Neural progenitor cell (in vitro differentiated cells): ENCODE measurements at regions not wholly inside any gene's neighbourhood (a gene's known extent, or its start where the extent isn't known, plus 50 kb on each side); places are given as distances from the start of the nearest gene placed in this dataset.

Experiments used
- DNase-seq: peaks from one replicate; pipeline ENCODE4 v3.0.0-alpha.2; 2016; ENCODE audit warnings: low spot score
- H2AFZ ChIP-seq: fragments of 200-600 bp; sonication (generic); replicated peaks from 2 replicates; pipeline ENCODE4 v1.6.1; 2016; ENCODE audit warnings: antibody characterized with exemption
- H3F3A ChIP-seq: fragments of 200-600 bp; sonication (generic); 2 replicates; pipeline ENCODE4 v1.6.1; 2016; ENCODE audit warnings: antibody characterized with exemption, low read depth
- H3K27ac ChIP-seq: fragments of 200-600 bp; sonication (generic); 2 replicates; pipeline ENCODE4 v1.5.1; 2016; ENCODE audit warnings: mild to moderate bottlenecking
- H3K27me3 ChIP-seq: fragments of 200-600 bp; sonication (generic); 2 replicates; pipeline ENCODE4 v1.6.1; 2016; ENCODE audit warnings: mild to moderate bottlenecking, moderate library complexity
- H3K36me3 ChIP-seq: fragments of 200-600 bp; sonication (generic); 2 replicates; pipeline ENCODE4 v1.5.1; 2016
- H3K4me1 ChIP-seq: fragments of 200-600 bp; sonication (generic); 2 replicates; pipeline ENCODE4 v1.6.1; 2016; ENCODE audit warnings: mixed run types
- H3K4me2 ChIP-seq: fragments of 200-600 bp; sonication (generic); 2 replicates; pipeline ENCODE4 v1.6.1; 2016
- H3K4me3 ChIP-seq: fragments of 200-600 bp; sonication (generic); 2 replicates; pipeline ENCODE4 v1.5.1; 2016
- H3K79me2 ChIP-seq: fragments of 200-600 bp; sonication (generic); 2 replicates; pipeline ENCODE4 v1.6.1; 2016; ENCODE audit warnings: low read depth
- H3K9ac ChIP-seq: fragments of 200-600 bp; sonication (generic); 2 replicates; pipeline ENCODE4 v1.6.1; 2016
- H3K9me3 ChIP-seq: fragments of 200-600 bp; sonication (generic); 2 replicates; pipeline ENCODE4 v1.5.1; 2016; ENCODE audit warnings: low read depth
- H4K20me1 ChIP-seq: fragments of 200-600 bp; sonication (generic); 2 replicates; pipeline ENCODE4 v1.6.1; 2016; ENCODE audit warnings: low read depth
- H3K27ac Mint-ChIP-seq: 3 replicates; pipeline ENCODE4 v1.8.0; 2021; ENCODE audit warnings: mixed read lengths
- H3K27me3 Mint-ChIP-seq: 2 replicates; pipeline ENCODE4 v1.8.0; 2022; ENCODE audit warnings: low read depth, mild to moderate bottlenecking, inconsistent platforms, moderate library complexity, mixed read lengths; ENCODE audit not compliant: insufficient read depth
- H3K36me3 Mint-ChIP-seq: 3 replicates; pipeline ENCODE4 v1.8.0; 2021; ENCODE audit warnings: mixed read lengths
- H3K4me1 Mint-ChIP-seq: 3 replicates; pipeline ENCODE4 v1.8.0; 2021; ENCODE audit warnings: mixed read lengths
- H3K4me3 Mint-ChIP-seq: 3 replicates; pipeline ENCODE4 v1.8.0; 2021; ENCODE audit warnings: mild to moderate bottlenecking, moderate library complexity, mixed read lengths
- H3K9me3 Mint-ChIP-seq: 3 replicates; pipeline ENCODE4 v1.8.0; 2020; ENCODE audit warnings: mixed read lengths
- CTCF ChIP-seq: fragments of 200-600 bp; sonication (generic); IDR thresholded peaks from 2 replicates; pipeline ENCODE4 v1.5.1; 2017; ENCODE audit warnings: antibody characterized with exemption, mild to moderate bottlenecking
- EZH2 ChIP-seq: fragments of 200-600 bp; sonication (generic); IDR thresholded peaks from 2 replicates; pipeline ENCODE4 v1.6.1; 2017; ENCODE audit warnings: antibody characterized with exemption, mild to moderate bottlenecking, moderate library complexity
- EZH2phosphoT487 ChIP-seq: fragments of 200-600 bp; sonication (generic); IDR thresholded peaks from 2 replicates; pipeline ENCODE4 v1.6.1; 2017; ENCODE audit warnings: antibody characterized with exemption

DNA sequence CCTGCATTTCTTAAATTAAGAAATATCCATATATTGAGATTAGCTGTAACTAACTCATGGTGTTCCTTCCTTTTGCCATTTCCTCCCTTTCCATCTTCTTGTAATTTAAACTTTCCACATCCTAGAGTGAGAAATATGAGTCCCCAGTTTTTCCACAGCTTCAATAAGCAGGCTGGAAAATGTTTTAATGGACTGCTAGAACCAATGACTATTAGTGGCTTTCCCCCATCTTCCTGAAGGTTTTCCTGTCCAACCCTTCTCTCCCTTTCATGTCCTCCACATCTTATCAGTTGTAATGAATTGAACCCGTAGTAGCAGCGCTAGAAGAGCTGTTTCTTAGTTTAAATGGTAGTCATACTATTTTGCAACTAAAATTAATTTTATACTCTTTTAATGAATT, 145.7 kb downstream of the AHR start:
- no peaks in the 10 kb centered on the region for H3K4me1 ChIP-seq
- H3K27ac ChIP-seq: no peak overlapping the region
- Mint-ChIP-seq H3K27ac (no peak overlapping the region), H3K27me3 (peaks cover 10% of the 10 kb centered on the region), H3K9me3 (peaks cover 43% of the 10 kb centered on the region), H3K4me3 (no peak overlapping the region), H3K36me3 (peaks cover 2% of the 10 kb centered on the region), H3K4me1 (peaks cover 9% of the 10 kb centered on the region)
- TF ChIP-seq EZH2phosphoT487: no peak
- no peak for TF ChIP-seq CTCF
- TF ChIP-seq EZH2: no peak
- no peaks in the 10 kb centered on the region for H3K27me3 ChIP-seq
- H3K4me2 ChIP-seq: no peak overlapping the region
- no peak for DNase-seq
- no peaks in the 10 kb centered on the region for H3K79me2 ChIP-seq
- no peak overlapping the region for H2AFZ ChIP-seq
- H3K9ac ChIP-seq: no peak overlapping the region
- H4K20me1 ChIP-seq: no peaks in the 10 kb centered on the region
- H3K36me3 ChIP-seq: no peaks in the 10 kb centered on the region
- no peaks in the 10 kb centered on the region for H3K9me3 ChIP-seq
- no peak overlapping the region for H3K4me3 ChIP-seq
- H3F3A ChIP-seq: no peaks in the 10 kb centered on the region

- TF ChIP-seq EZH2phosphoT487 (no peak), EZH2 (no peak), CTCF (no peak)
- Histone ChIP-seq H3K4me3 (no peak overlapping the region), H3K9me3 (no peaks in the 10 kb centered on the region), H3K27ac (no peak overlapping the region), H3F3A (no peaks in the 10 kb centered on the region), H3K27me3 (no peaks in the 10 kb centered on the region), H4K20me1 (no peaks in the 10 kb centered on the region), H3K79me2 (no peaks in the 10 kb centered on the region), H2AFZ (no peak overlapping the region), H3K4me2 (no peak overlapping the region), H3K4me1 (no peaks in the 10 kb centered on the region), H3K9ac (no peak overlapping the region), H3K36me3 (no peaks in the 10 kb centered on the region)
- Mint-ChIP-seq H3K27ac (no peak overlapping the region), H3K36me3 (peaks cover 2% of the 10 kb centered on the region), H3K27me3 (peaks cover 9% of the 10 kb centered on the region), H3K4me1 (peaks cover 9% of the 10 kb centered on the region), H3K4me3 (no peak overlapping the region), H3K9me3 (peaks cover 38% of the 10 kb centered on the region)
- DNase-seq: no peak
These were observed 146.2 kb downstream of the AHR start for GRCh38 chr7:17444673-17445072.

- H3F3A ChIP-seq: no peaks in the 10 kb centered on the region
- no peaks in the 10 kb centered on the region for H4K20me1 ChIP-seq
- TF ChIP-seq EZH2phosphoT487 (no peak), CTCF (no peak), EZH2 (no peak)
- peaks cover 29% of the 10 kb centered on the region for H3K9me3 Mint-ChIP-seq
- no peaks in the 10 kb centered on the region for H3K36me3 ChIP-seq
- H2AFZ ChIP-seq: no peak overlapping the region
- H3K9ac ChIP-seq: no peak overlapping the region
- no peak overlapping the region for H3K27ac Mint-ChIP-seq
- H3K27me3 Mint-ChIP-seq: peaks cover 2% of the 10 kb centered on the region
- no peaks in the 10 kb centered on the region for H3K4me1 ChIP-seq
- no peak overlapping the region for H3K4me3 Mint-ChIP-seq
- no peaks in the 10 kb centered on the region for H3K36me3 Mint-ChIP-seq
- H3K27me3 ChIP-seq: no peaks in the 10 kb centered on the region
- H3K9me3 ChIP-seq: no peaks in the 10 kb centered on the region
- DNase-seq: no peak
- no peaks in the 10 kb centered on the region for H3K79me2 ChIP-seq
- H3K4me2 ChIP-seq: no peak overlapping the region
- H3K4me1 Mint-ChIP-seq: peaks cover 4% of the 10 kb centered on the region
- no peak overlapping the region for H3K4me3 ChIP-seq
- H3K27ac ChIP-seq: no peak overlapping the region
These were observed 147.9 kb downstream of the AHR start for GRCh38 chr7:17446340-17446739.
